ENCODE measurements at regions not wholly inside any gene's neighbourhood (a gene's known extent, or its start where the extent isn't known, plus 50 kb on each side); places are given as distances from the start of the nearest gene placed in this dataset.

GRCh38 chr1:70807088-70807664 lies 240.4 kb downstream of the PTGER3 start:
- no peaks in the 10 kb centered on the region for H4K20me1 ChIP-seq (ENCODE audit: insufficient read depth, low read depth, low read length)
- no peak overlapping the region for H3K4me3 ChIP-seq (ENCODE audit: low read length)
- no peaks in the 10 kb centered on the region for H3K9me2 ChIP-seq (replicated peaks; ENCODE audit: insufficient read depth, low read length)
- DNase-seq = no peak
- H3K4me2 ChIP-seq (ENCODE audit: low read depth, low read length, poor library complexity, severe bottlenecking) = no peak overlapping the region
- no peaks in the 10 kb centered on the region for H3K27me3 ChIP-seq (ENCODE audit: low read length)
- H3K27ac ChIP-seq (ENCODE audit: low read length) = no peak overlapping the region
- H3K4me1 ChIP-seq (ENCODE audit: low read length) = no peaks in the 10 kb centered on the region
- H3K79me2 ChIP-seq (ENCODE audit: low read length) = no peaks in the 10 kb centered on the region
- H3K36me3 ChIP-seq (ENCODE audit: insufficient read depth, low read length) = no peaks in the 10 kb centered on the region
- no peaks in the 10 kb centered on the region for H3K9me3 ChIP-seq (ENCODE audit: low read length)
- H2AFZ ChIP-seq (ENCODE audit: low read length) = no peak overlapping the region
- H3K9ac ChIP-seq (ENCODE audit: low read length) = no peak overlapping the region

DNA sequence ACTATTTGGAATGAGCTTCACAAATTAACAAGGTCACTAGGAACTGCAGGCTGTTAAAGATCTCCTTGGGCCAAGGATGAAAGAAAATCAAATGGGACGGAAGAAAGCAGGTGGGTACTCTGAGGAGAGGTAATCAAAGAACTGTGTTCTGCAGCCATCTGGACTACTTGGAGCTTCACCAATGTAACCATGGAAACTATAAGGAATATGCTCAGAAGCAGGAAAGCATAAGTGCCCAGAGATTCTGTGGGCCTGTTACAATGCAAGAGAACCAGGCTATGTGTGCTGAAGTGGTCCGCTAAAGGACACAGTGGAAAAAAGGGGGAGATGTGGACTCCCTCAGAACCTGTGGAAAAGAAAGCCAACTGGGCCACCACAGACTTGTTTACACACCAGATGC lies 238.5 kb downstream of the PTGER3 start:
- no peak overlapping the region for H3K4me3 ChIP-seq (ENCODE audit: low read length)
- no peak overlapping the region for H3K9ac ChIP-seq (ENCODE audit: low read length)
- DNase-seq = no peak
- no peak overlapping the region for H3K27ac ChIP-seq (ENCODE audit: low read length)
- H3K36me3 ChIP-seq (ENCODE audit: insufficient read depth, low read length) = no peaks in the 10 kb centered on the region
- H3K79me2 ChIP-seq (ENCODE audit: low read length) = no peaks in the 10 kb centered on the region
- H3K4me1 ChIP-seq (ENCODE audit: low read length) = no peaks in the 10 kb centered on the region
- no peaks in the 10 kb centered on the region for H3K9me3 ChIP-seq (ENCODE audit: low read length)
- no peak overlapping the region for H2AFZ ChIP-seq (ENCODE audit: low read length)
- no peaks in the 10 kb centered on the region for H3K9me2 ChIP-seq (replicated peaks; ENCODE audit: insufficient read depth, low read length)
- H4K20me1 ChIP-seq (ENCODE audit: insufficient read depth, low read depth, low read length) = no peaks in the 10 kb centered on the region
- no peaks in the 10 kb centered on the region for H3K27me3 ChIP-seq (ENCODE audit: low read length)
- H3K4me2 ChIP-seq (ENCODE audit: low read depth, low read length, poor library complexity, severe bottlenecking) = no peak overlapping the region

GRCh38 chr1:70811815-70812214 lies 235.8 kb downstream of the PTGER3 start:
- H3K27me3 ChIP-seq (ENCODE audit: low read length) = no peaks in the 10 kb centered on the region
- H2AFZ ChIP-seq (ENCODE audit: low read length) = no peak overlapping the region
- no peaks in the 10 kb centered on the region for H3K9me2 ChIP-seq (replicated peaks; ENCODE audit: insufficient read depth, low read length)
- no peak overlapping the region for H3K4me3 ChIP-seq (ENCODE audit: low read length)
- H3K4me1 ChIP-seq (ENCODE audit: low read length) = no peaks in the 10 kb centered on the region
- no peak for DNase-seq
- H3K9ac ChIP-seq (ENCODE audit: low read length) = no peak overlapping the region
- H3K9me3 ChIP-seq (ENCODE audit: low read length) = no peaks in the 10 kb centered on the region
- H3K36me3 ChIP-seq (ENCODE audit: insufficient read depth, low read length) = no peaks in the 10 kb centered on the region
- no peaks in the 10 kb centered on the region for H3K79me2 ChIP-seq (ENCODE audit: low read length)
- no peak overlapping the region for H3K27ac ChIP-seq (ENCODE audit: low read length)
- H3K4me2 ChIP-seq (ENCODE audit: low read depth, low read length, poor library complexity, severe bottlenecking) = no peak overlapping the region
- no peaks in the 10 kb centered on the region for H4K20me1 ChIP-seq (ENCODE audit: insufficient read depth, low read depth, low read length)

DNA sequence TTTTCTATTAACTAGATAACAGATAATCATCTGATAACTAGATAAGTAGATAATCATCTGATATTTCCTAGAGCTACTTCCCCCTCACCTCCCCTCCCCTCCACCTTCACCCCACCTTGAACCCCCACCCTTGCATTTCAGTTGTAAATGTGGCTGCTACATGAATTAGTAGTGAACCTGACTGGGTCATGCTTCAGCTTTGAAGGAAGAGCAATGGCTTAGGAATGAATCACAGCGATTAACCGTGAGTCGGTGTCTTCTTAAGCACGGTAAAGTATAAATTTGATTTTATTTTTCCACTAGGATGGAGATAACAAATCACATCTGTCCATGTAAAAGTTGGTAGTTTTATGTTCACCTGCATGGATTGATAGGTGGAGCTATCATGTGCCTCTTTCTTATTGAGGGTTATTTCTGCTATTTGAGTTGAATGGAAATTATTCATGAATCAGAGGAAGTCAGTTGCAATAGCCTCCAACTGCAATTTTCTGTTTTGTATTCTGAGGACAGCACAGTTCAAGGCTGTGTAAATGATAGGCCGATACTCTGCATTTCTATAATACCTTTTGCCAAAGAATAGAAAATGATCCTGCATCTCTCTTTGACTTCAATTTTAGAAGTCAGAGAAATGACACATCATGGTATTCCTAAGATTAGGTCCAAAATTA lies 235.0 kb downstream of the PTGER3 start:
- no peaks in the 10 kb centered on the region for H3K9me3 ChIP-seq (ENCODE audit: low read length)
- H3K27me3 ChIP-seq (ENCODE audit: low read length) = no peaks in the 10 kb centered on the region
- H3K9me2 ChIP-seq (replicated peaks; ENCODE audit: insufficient read depth, low read length) = no peaks in the 10 kb centered on the region
- H3K36me3 ChIP-seq (ENCODE audit: insufficient read depth, low read length) = no peaks in the 10 kb centered on the region
- H3K9ac ChIP-seq (ENCODE audit: low read length) = no peak overlapping the region
- no peaks in the 10 kb centered on the region for H3K4me1 ChIP-seq (ENCODE audit: low read length)
- no peaks in the 10 kb centered on the region for H4K20me1 ChIP-seq (ENCODE audit: insufficient read depth, low read depth, low read length)
- DNase-seq = no peak
- H3K27ac ChIP-seq (ENCODE audit: low read length) = no peak overlapping the region
- H3K4me2 ChIP-seq (ENCODE audit: low read depth, low read length, poor library complexity, severe bottlenecking) = no peak overlapping the region
- H3K4me3 ChIP-seq (ENCODE audit: low read length) = no peak overlapping the region
- H3K79me2 ChIP-seq (ENCODE audit: low read length) = no peaks in the 10 kb centered on the region
- no peak overlapping the region for H2AFZ ChIP-seq (ENCODE audit: low read length)

GRCh38 chr1:70818401-70818800 lies 229.2 kb downstream of the PTGER3 start:
- Histone ChIP-seq H3K4me2 (ENCODE audit: low read depth, low read length, poor library complexity, severe bottlenecking) (no peak overlapping the region), H3K9ac (ENCODE audit: low read length) (no peak overlapping the region)

DNA sequence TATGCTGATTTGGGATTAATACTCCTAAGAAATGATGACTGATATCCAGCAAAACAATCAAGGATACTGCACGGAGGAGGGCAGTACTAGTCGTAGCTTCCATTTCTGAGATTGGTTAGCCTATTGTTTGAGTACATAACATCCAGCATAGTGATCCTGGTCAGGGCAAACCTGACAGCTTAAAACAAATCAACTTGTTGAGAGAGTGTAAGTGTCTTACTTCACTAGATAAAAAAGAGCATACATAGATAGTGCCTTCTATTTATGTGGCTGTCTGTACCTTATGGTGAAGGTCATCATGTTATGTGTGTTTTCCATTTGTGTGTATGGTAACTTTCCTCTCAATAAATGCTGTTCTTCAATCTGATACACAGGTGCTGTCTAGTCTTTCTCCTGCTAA lies 228.4 kb downstream of the PTGER3 start:
- Histone ChIP-seq H3K27me3 (ENCODE audit: low read length) (no peaks in the 10 kb centered on the region), H3K4me3 (ENCODE audit: low read length) (no peak overlapping the region), H4K20me1 (ENCODE audit: insufficient read depth, low read depth, low read length) (no peaks in the 10 kb centered on the region), H2AFZ (ENCODE audit: low read length) (no peak overlapping the region), H3K27ac (ENCODE audit: low read length) (no peak overlapping the region), H3K9me3 (ENCODE audit: low read length) (no peaks in the 10 kb centered on the region), H3K9me2 (replicated peaks; ENCODE audit: insufficient read depth, low read length) (no peaks in the 10 kb centered on the region), H3K79me2 (ENCODE audit: low read length) (no peaks in the 10 kb centered on the region), H3K9ac (ENCODE audit: low read length) (no peak overlapping the region), H3K4me2 (ENCODE audit: low read depth, low read length, poor library complexity, severe bottlenecking) (no peak overlapping the region), H3K36me3 (ENCODE audit: insufficient read depth, low read length) (no peaks in the 10 kb centered on the region), H3K4me1 (ENCODE audit: low read length) (no peaks in the 10 kb centered on the region)
- no peak for DNase-seq

More at GRCh38 chr1:70818401-70818800, 229.2 kb downstream of the PTGER3 start:
- Histone ChIP-seq H2AFZ (ENCODE audit: low read length) (no peak overlapping the region), H3K9me2 (replicated peaks; ENCODE audit: insufficient read depth, low read length) (no peaks in the 10 kb centered on the region), H3K9me3 (ENCODE audit: low read length) (no peaks in the 10 kb centered on the region), H3K27ac (ENCODE audit: low read length) (no peak overlapping the region), H3K27me3 (ENCODE audit: low read length) (no peaks in the 10 kb centered on the region), H3K36me3 (ENCODE audit: insufficient read depth, low read length) (no peaks in the 10 kb centered on the region), H3K4me3 (ENCODE audit: low read length) (no peak overlapping the region), H3K79me2 (ENCODE audit: low read length) (no peaks in the 10 kb centered on the region), H3K4me1 (ENCODE audit: low read length) (no peaks in the 10 kb centered on the region), H4K20me1 (ENCODE audit: insufficient read depth, low read depth, low read length) (no peaks in the 10 kb centered on the region)
- no peak for DNase-seq

- Histone ChIP-seq H3K9me2 (replicated peaks; ENCODE audit: insufficient read depth, low read length) (no peaks in the 10 kb centered on the region), H3K4me3 (ENCODE audit: low read length) (no peak overlapping the region), H3K4me2 (ENCODE audit: low read depth, low read length, poor library complexity, severe bottlenecking) (no peak overlapping the region), H2AFZ (ENCODE audit: low read length) (no peak overlapping the region), H3K79me2 (ENCODE audit: low read length) (no peaks in the 10 kb centered on the region), H3K9me3 (ENCODE audit: low read length) (no peaks in the 10 kb centered on the region), H3K4me1 (ENCODE audit: low read length) (no peaks in the 10 kb centered on the region), H3K36me3 (ENCODE audit: insufficient read depth, low read length) (no peaks in the 10 kb centered on the region), H4K20me1 (ENCODE audit: insufficient read depth, low read depth, low read length) (no peaks in the 10 kb centered on the region), H3K27ac (ENCODE audit: low read length) (no peak overlapping the region), H3K27me3 (ENCODE audit: low read length) (no peaks in the 10 kb centered on the region), H3K9ac (ENCODE audit: low read length) (no peak overlapping the region)
- no peak for DNase-seq
Observed at GRCh38 chr1:70819785-70820184, 227.8 kb downstream of the PTGER3 start.

DNA sequence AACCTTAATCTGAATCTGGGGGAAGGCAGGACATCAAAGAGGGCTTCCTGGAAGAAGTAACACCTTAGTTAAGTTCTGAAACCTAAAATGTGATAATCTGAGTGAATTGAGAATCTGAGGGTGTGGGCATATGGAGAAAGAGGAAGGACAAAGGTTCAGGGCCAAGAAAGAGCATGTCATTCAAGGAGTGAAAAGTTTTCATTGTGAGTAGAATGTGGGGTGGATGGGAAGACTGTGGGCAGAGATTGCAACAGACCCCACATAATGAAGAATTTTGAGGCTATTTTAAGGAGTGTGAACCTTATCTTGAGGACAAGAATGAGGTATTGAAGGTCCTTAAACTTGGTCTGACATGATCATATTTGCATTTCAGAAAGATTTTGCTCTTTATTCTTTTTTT lies 227.2 kb downstream of the PTGER3 start:
- Histone ChIP-seq H3K36me3 (ENCODE audit: insufficient read depth, low read length) (no peaks in the 10 kb centered on the region), H3K4me3 (ENCODE audit: low read length) (no peak overlapping the region), H3K4me1 (ENCODE audit: low read length) (no peaks in the 10 kb centered on the region), H3K9me2 (replicated peaks; ENCODE audit: insufficient read depth, low read length) (no peaks in the 10 kb centered on the region), H3K79me2 (ENCODE audit: low read length) (no peaks in the 10 kb centered on the region), H4K20me1 (ENCODE audit: insufficient read depth, low read depth, low read length) (no peaks in the 10 kb centered on the region), H3K4me2 (ENCODE audit: low read depth, low read length, poor library complexity, severe bottlenecking) (no peak overlapping the region), H2AFZ (ENCODE audit: low read length) (no peak overlapping the region), H3K9ac (ENCODE audit: low read length) (no peak overlapping the region), H3K9me3 (ENCODE audit: low read length) (no peaks in the 10 kb centered on the region), H3K27ac (ENCODE audit: low read length) (no peak overlapping the region), H3K27me3 (ENCODE audit: low read length) (no peaks in the 10 kb centered on the region)
- DNase-seq = no peak
